ACC112 (cell line): ENCODE measurements at regions not wholly inside any gene's neighbourhood (a gene's known extent, or its start where the extent isn't known, plus 50 kb on each side); places are given as distances from the start of the nearest gene placed in this dataset.
"Not testable (repeated sequence)": the region's sequence is repeated elsewhere in the genome, so short reads cannot be mapped to it uniquely, and the experiment has no call there.

Experiments used
- H2AFZ ChIP-seq: fragments of 200-600 bp; sonication (generic); one replicate; pipeline ENCODE4 v1.6.0; 2017; ENCODE audit warnings: antibody characterized with exemption, low read length; ENCODE audit not compliant: unreplicated experiment
- H3K27ac ChIP-seq: fragments of 200-600 bp; sonication (generic); 2 replicates; pipeline ENCODE4 v1.5.1; 2014; ENCODE audit warnings: low read depth, mild to moderate bottlenecking, antibody characterized with exemption, low read length, moderate library complexity
- H3K27me3 ChIP-seq: fragments of 200-600 bp; sonication (generic); 2 replicates; pipeline ENCODE4 v1.6.1; 2014; ENCODE audit warnings: mild to moderate bottlenecking, antibody characterized with exemption, low read length, moderate library complexity, mixed read lengths; ENCODE audit not compliant: insufficient read depth
- H3K36me3 ChIP-seq: fragments of 200-600 bp; sonication (generic); 2 replicates; pipeline ENCODE4 v1.6.1; 2016; ENCODE audit warnings: mild to moderate bottlenecking, antibody characterized with exemption, low read length, moderate library complexity, mixed read lengths; ENCODE audit not compliant: insufficient read depth
- H3K4me1 ChIP-seq: fragments of 200-600 bp; sonication (generic); one replicate; pipeline ENCODE4 v1.6.1; 2016; ENCODE audit warnings: low read length, mixed read lengths; ENCODE audit not compliant: insufficient read depth, unreplicated experiment, control insufficient read depth
- H3K4me3 ChIP-seq: fragments of 200-600 bp; sonication (generic); 2 replicates; pipeline ENCODE4 v1.5.1; 2014; ENCODE audit warnings: mild to moderate bottlenecking, low read depth, low read length
- H3K79me2 ChIP-seq: fragments of 200-600 bp; sonication (generic); one replicate; pipeline ENCODE4 v1.6.0; 2016; ENCODE audit warnings: low read length; ENCODE audit not compliant: control insufficient read depth, unreplicated experiment, insufficient read depth

- not testable (repeated sequence) for H3K36me3 ChIP-seq, H3K27ac ChIP-seq, H3K4me3 ChIP-seq, H3K4me1 ChIP-seq, H3K79me2 ChIP-seq, H2AFZ ChIP-seq
- H3K27me3 ChIP-seq = peaks cover 14% of the 10 kb centered on the region
Measured at GRCh38 chr9:124177522-124177921, 80.2 kb upstream of the NEK6 start.

GRCh38 chr9:124179196-124180071 lies 78.3 kb upstream of the NEK6 start:
- Histone ChIP-seq H2AFZ (no peak overlapping the region), H3K79me2 (no peaks in the 10 kb centered on the region), H3K36me3 (no peaks in the 10 kb centered on the region), H3K4me3 (no peak overlapping the region), H3K27me3 (peaks cover 21% of the 10 kb centered on the region), H3K27ac (no peak overlapping the region), H3K4me1 (peaks cover 5% of the 10 kb centered on the region)

- Histone ChIP-seq H2AFZ (no peak overlapping the region), H3K4me1 (peaks cover 5% of the 10 kb centered on the region)
Measured at GRCh38 chr9:124180557-124180956, 77.2 kb upstream of the NEK6 start.

GRCh38 chr9:124182741-124183140 lies 75.0 kb upstream of the NEK6 start:
- Histone ChIP-seq H2AFZ (no peak overlapping the region), H3K4me1 (peaks cover 5% of the 10 kb centered on the region), H3K4me3 (no peak overlapping the region), H3K36me3 (no peaks in the 10 kb centered on the region), H3K27me3 (peaks cover 30% of the 10 kb centered on the region), H3K27ac (no peak overlapping the region), H3K79me2 (no peaks in the 10 kb centered on the region)

More at GRCh38 chr9:124180557-124180956, 77.2 kb upstream of the NEK6 start:
- no peaks in the 10 kb centered on the region for H3K36me3 ChIP-seq
- no peaks in the 10 kb centered on the region for H3K79me2 ChIP-seq
- peaks cover 21% of the 10 kb centered on the region for H3K27me3 ChIP-seq
- no peak overlapping the region for H3K27ac ChIP-seq
- no peak overlapping the region for H3K4me3 ChIP-seq

- Histone ChIP-seq H3K36me3 (no peaks in the 10 kb centered on the region), H3K27ac (no peak overlapping the region), H3K27me3 (peaks cover 30% of the 10 kb centered on the region), H2AFZ (no peak overlapping the region), H3K4me1 (peaks cover 5% of the 10 kb centered on the region), H3K4me3 (no peak overlapping the region), H3K79me2 (no peaks in the 10 kb centered on the region)
Measured at GRCh38 chr9:124183772-124184171, 74.0 kb upstream of the NEK6 start.

GRCh38 chr9:124185413-124185812 lies 72.3 kb upstream of the NEK6 start:
- Histone ChIP-seq H3K36me3 (no peaks in the 10 kb centered on the region), H3K79me2 (no peaks in the 10 kb centered on the region), H3K27me3 (peaks cover 30% of the 10 kb centered on the region), H3K27ac (no peak overlapping the region), H2AFZ (no peak overlapping the region), H3K4me1 (peaks cover 5% of the 10 kb centered on the region), H3K4me3 (no peak overlapping the region)

- Histone ChIP-seq H3K27me3 (peaks cover 23% of the 10 kb centered on the region), H3K4me3 (no peak overlapping the region), H3K4me1 (no peaks in the 10 kb centered on the region), H3K79me2 (no peaks in the 10 kb centered on the region), H2AFZ (no peak overlapping the region), H3K36me3 (no peaks in the 10 kb centered on the region), H3K27ac (no peak overlapping the region)
Measured at GRCh38 chr9:124187311-124187710, 70.4 kb upstream of the NEK6 start.

GRCh38 chr9:124188331-124189110 lies 69.2 kb upstream of the NEK6 start:
- Histone ChIP-seq H3K4me3 (no peak overlapping the region), H3K4me1 (no peaks in the 10 kb centered on the region), H3K27me3 (peaks cover 13% of the 10 kb centered on the region), H3K36me3 (no peaks in the 10 kb centered on the region), H3K27ac (no peak overlapping the region), H3K79me2 (no peaks in the 10 kb centered on the region), H2AFZ (no peak overlapping the region)

- no peak overlapping the region for H3K4me3 ChIP-seq
- no peaks in the 10 kb centered on the region for H3K79me2 ChIP-seq
- H3K27ac ChIP-seq = no peak overlapping the region
- peaks cover 8% of the 10 kb centered on the region; the same call in 1 of the 2 replicates for H3K27me3 ChIP-seq
- no peaks in the 10 kb centered on the region for H3K36me3 ChIP-seq
- H3K4me1 ChIP-seq = no peaks in the 10 kb centered on the region
- no peak overlapping the region for H2AFZ ChIP-seq
Measured at GRCh38 chr9:124190761-124191160, 67.0 kb upstream of the NEK6 start.

GRCh38 chr9:124191691-124192395 lies 65.9 kb upstream of the NEK6 start:
- no peak overlapping the region for H2AFZ ChIP-seq
- no peaks in the 10 kb centered on the region for H3K36me3 ChIP-seq
- no peak overlapping the region for H3K27ac ChIP-seq
- no peaks in the 10 kb centered on the region for H3K79me2 ChIP-seq
- H3K4me3 ChIP-seq = no peak overlapping the region
- peaks cover 3% of the 10 kb centered on the region; the same call in 1 of the 2 replicates for H3K27me3 ChIP-seq
- no peaks in the 10 kb centered on the region for H3K4me1 ChIP-seq
